OCI-LY7 (cell line): ENCODE measurements at regions not wholly inside any gene's neighbourhood (a gene's known extent, or its start where the extent isn't known, plus 50 kb on each side); places are given as distances from the start of the nearest gene placed in this dataset.

Experiments
- BruUV-seq: library from RNA; stranded (reverse); fragments of 400-500 nt; replicated peaks from 2 replicates; lab custom pipeline; 2021; lab: Mats Ljungman, UMichigan
- CTCF ChIA-PET: fragments of 300-600 bp; sonication (Branson Sonifier 250); formaldehyde crosslinking; loops from one replicate; lab custom pipeline; 2022; ENCODE audit warnings: antibody characterized with exemption; ENCODE audit not compliant: unreplicated experiment; lab: Charles Lee
- POLR2A ChIA-PET: fragments of 300-600 bp; sonication (Branson Sonifier 250); formaldehyde crosslinking; loops from one replicate; lab custom pipeline; 2022; ENCODE audit warnings: antibody characterized with exemption; lab: Charles Lee
- DNase-seq: peaks from one replicate; pipeline ENCODE4 v3.0.0-alpha.2; 2015; ENCODE audit warnings: low spot score
- H2AFZ ChIP-seq: fragments of 200-600 bp; sonication (generic), shearing (Covaris generic); 2 replicates; pipeline ENCODE4 v1.6.1; 2014; ENCODE audit warnings: mild to moderate bottlenecking, antibody characterized with exemption, low read length, moderate library complexity
- H3K27ac ChIP-seq: fragments of 200-600 bp; sonication (generic); 2 replicates; pipeline ENCODE4 v1.5.1; 2014; ENCODE audit warnings: mixed run types, low read depth, mild to moderate bottlenecking, moderate library complexity, low read length, inconsistent platforms; ENCODE audit not compliant: poor library complexity, severe bottlenecking
- H3K36me3 ChIP-seq: fragments of 200-600 bp; sonication (generic); 2 replicates; pipeline ENCODE4 v1.6.1; 2014; ENCODE audit warnings: mild to moderate bottlenecking, antibody characterized with exemption, low read length, moderate library complexity, mixed read lengths; ENCODE audit not compliant: insufficient read depth
- H3K4me1 ChIP-seq: fragments of 200-600 bp; sonication (generic); 2 replicates; pipeline ENCODE4 v1.5.1; 2014; ENCODE audit warnings: mild to moderate bottlenecking, low read length; ENCODE audit not compliant: insufficient read depth, poor library complexity, severe bottlenecking
- H3K4me2 ChIP-seq: fragments of 200-600 bp; sonication (generic); 2 replicates; pipeline ENCODE4 v1.6.1; 2014; ENCODE audit warnings: mild to moderate bottlenecking, low read length
- H3K4me3 ChIP-seq: fragments of 200-600 bp; sonication (generic); 2 replicates; pipeline ENCODE4 v1.5.1; 2014; ENCODE audit warnings: mild to moderate bottlenecking, low read depth, low read length; ENCODE audit not compliant: poor library complexity, severe bottlenecking
- H3K79me2 ChIP-seq: fragments of 200-600 bp; sonication (generic); 2 replicates; pipeline ENCODE4 v1.6.1; 2016; ENCODE audit warnings: low read depth, mild to moderate bottlenecking, low read length, moderate library complexity, mixed read lengths; ENCODE audit not compliant: insufficient read depth
- H3K9me2 ChIP-seq: fragments of 200-600 bp; sonication (generic); 2 replicates; pipeline ENCODE4 v1.6.1; 2016; ENCODE audit warnings: mild to moderate bottlenecking, low read length, mixed read lengths; ENCODE audit not compliant: insufficient read depth
- H3K9me3 ChIP-seq: fragments of 200-600 bp; sonication (generic); 2 replicates; pipeline ENCODE4 v1.6.1; 2014; ENCODE audit warnings: mild to moderate bottlenecking, mixed run types, low read length, mixed read lengths
- H4K20me1 ChIP-seq: fragments of 200-600 bp; sonication (generic); 2 replicates; pipeline ENCODE4 v1.6.1; 2014; ENCODE audit warnings: mild to moderate bottlenecking, antibody characterized with exemption, low read length, moderate library complexity, mixed read lengths; ENCODE audit not compliant: insufficient read depth
- CTCF ChIP-seq: fragments of 200-600 bp; sonication (generic); conservative IDR thresholded peaks from 2 replicates; pipeline ENCODE4 v1.5.1; 2014; ENCODE audit warnings: mild to moderate bottlenecking, antibody characterized with exemption, low read length, moderate library complexity, mixed read lengths
- EZH2phosphoT487 ChIP-seq: fragments of 200-600 bp; sonication (generic); IDR thresholded peaks from 2 replicates; pipeline ENCODE4 v1.6.1; 2018; ENCODE audit warnings: low read depth, borderline replicate concordance, mild to moderate bottlenecking, mixed run types, antibody characterized with exemption, low read length, moderate library complexity, mixed read lengths
- intact Hi-C: fragments of 100-400 bp; cut with micrococcal nuclease; formaldehyde crosslinking; loops from one replicate; pipeline ENCODE4 v1.10.0; 2022; ENCODE audit not compliant: unreplicated experiment

GRCh38 chr15:99473981-99474906 is 91.5 kb upstream of the MEF2A start:
- Histone ChIP-seq H3K79me2 (no peaks in the 10 kb centered on the region), H3K4me2 (no peak overlapping the region), H4K20me1 (no peaks in the 10 kb centered on the region), H3K4me1 (peaks cover 5% of the 10 kb centered on the region), H3K9me3 (no peaks in the 10 kb centered on the region), H2AFZ (no peak overlapping the region), H3K27ac (no peak overlapping the region), H3K4me3 (no peak overlapping the region), H3K36me3 (no peaks in the 10 kb centered on the region), H3K9me2 (no peaks in the 10 kb centered on the region)
- BruUV-seq: no TSS peak
- CTCF ChIA-PET: no interaction called here
- POLR2A ChIA-PET: interaction anchor here (0.5 kb wide), 1 partner anchor 17 kb away, joined by 3 read pairs; no protein-coding TSS in a partner anchor
- TF ChIP-seq CTCF: no peak
- TF ChIP-seq EZH2phosphoT487: no peak
- no peak for DNase-seq
- intact Hi-C loops: no loop called here

- no peaks in the 10 kb centered on the region for H3K9me2 ChIP-seq
- POLR2A ChIA-PET: no interaction called here
- no peak overlapping the region for H3K4me2 ChIP-seq
- H3K79me2 ChIP-seq: no peaks in the 10 kb centered on the region
- no peak overlapping the region for H3K4me3 ChIP-seq
- no peak overlapping the region for H3K27ac ChIP-seq
- TF ChIP-seq CTCF (no peak), EZH2phosphoT487 (no peak)
- no peaks in the 10 kb centered on the region for H3K9me3 ChIP-seq
- H3K4me1 ChIP-seq: peaks cover 5% of the 10 kb centered on the region
- H4K20me1 ChIP-seq: no peaks in the 10 kb centered on the region
- no TSS peak for BruUV-seq
- CTCF ChIA-PET: no interaction called here
- no peak overlapping the region for H2AFZ ChIP-seq
- intact Hi-C loops: no loop called here
- no peaks in the 10 kb centered on the region for H3K36me3 ChIP-seq
- no peak for DNase-seq
These were observed 90.7 kb upstream of the MEF2A start for GRCh38 chr15:99474909-99475753.
